ENCODE measurements at regions not wholly inside any gene's neighbourhood (a gene's known extent, or its start where the extent isn't known, plus 50 kb on each side); places are given as distances from the start of the nearest gene placed in this dataset.

DNA sequence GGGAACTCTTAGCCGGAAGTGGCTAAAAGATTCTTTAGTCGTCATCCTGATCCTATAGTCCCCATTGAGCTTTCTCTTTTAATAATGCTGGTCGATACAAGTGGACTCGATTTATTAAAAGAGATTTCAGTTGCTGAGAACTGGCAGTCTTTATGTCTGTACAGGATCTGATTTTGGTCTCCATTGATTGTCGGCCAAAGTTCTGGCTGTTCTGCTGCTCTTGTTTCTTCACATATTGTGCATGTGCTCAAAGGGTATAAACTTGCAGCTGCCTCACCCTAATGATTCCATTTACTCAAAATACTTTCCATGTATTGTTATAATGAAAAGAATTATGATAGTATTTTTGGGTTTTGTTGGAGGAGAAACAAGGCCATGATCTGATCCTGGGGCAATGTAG, 100.7 kb upstream of the CTTNBP2 start:
- no peak for TF ChIP-seq CTCF (IDR thresholded peaks at IDR 0.05)
- intact Hi-C loops (cut with DNase I): no loop called here
- Histone ChIP-seq H3K27ac (no peak overlapping the region), H3K9me3 (no peaks in the 10 kb centered on the region), H3K4me1 (peaks cover 0 to 3% of the 10 kb centered on the region in 2 donors), H3K36me3 (no peaks in the 10 kb centered on the region), H3K4me3 (no peak overlapping the region), H3K27me3 (no peaks in the 10 kb centered on the region)
- ATAC-seq (no peak), DNase-seq (no peak)

DNA sequence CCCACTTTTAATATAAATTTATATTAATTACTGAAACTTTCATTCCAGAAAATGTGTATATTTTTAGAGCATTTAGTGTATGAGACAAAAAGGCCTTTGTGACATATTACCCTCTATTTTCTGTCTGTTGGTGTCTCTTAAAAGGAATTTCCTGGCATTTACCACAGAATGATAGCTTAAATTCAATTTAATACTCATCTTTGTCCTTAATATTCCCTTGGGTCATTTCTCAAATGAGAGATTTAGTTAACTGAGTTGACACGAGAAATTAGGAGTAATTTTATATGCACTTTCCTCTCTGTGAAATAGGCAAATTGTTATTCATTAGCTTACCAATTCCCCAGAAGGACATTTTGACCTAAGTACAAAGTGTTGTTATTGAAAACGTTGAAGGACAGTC, 101.7 kb upstream of the CTTNBP2 start:
- Histone ChIP-seq H3K36me3 (no peaks in the 10 kb centered on the region), H3K27me3 (no peaks in the 10 kb centered on the region), H3K9me3 (no peaks in the 10 kb centered on the region), H3K27ac (no peak overlapping the region), H3K4me3 (no peak overlapping the region), H3K4me1 (peaks cover 0 to 3% of the 10 kb centered on the region in 2 donors)
- TF ChIP-seq CTCF (IDR thresholded peaks at IDR 0.05): no peak
- ATAC-seq (no peak), DNase-seq (no peak)
- intact Hi-C loops (cut with DNase I): no loop called here

- H3K4me3 ChIP-seq: no peak overlapping the region
- TF ChIP-seq CTCF (IDR thresholded peaks at IDR 0.05): no peak
- no peaks in the 10 kb centered on the region for H3K36me3 ChIP-seq
- intact Hi-C loops (cut with DNase I): no loop called here
- ATAC-seq (peak; percentile 21), DNase-seq (peak in 2 of 4 donors; percentile 84 to 88)
- peaks cover 0 to 3% of the 10 kb centered on the region in 2 donors for H3K4me1 ChIP-seq
- H3K27ac ChIP-seq: no peak overlapping the region
- H3K27me3 ChIP-seq: no peaks in the 10 kb centered on the region
- H3K9me3 ChIP-seq: no peaks in the 10 kb centered on the region
These were observed 102.2 kb upstream of the CTTNBP2 start for GRCh38 chr7:117975476-117975875.

DNA sequence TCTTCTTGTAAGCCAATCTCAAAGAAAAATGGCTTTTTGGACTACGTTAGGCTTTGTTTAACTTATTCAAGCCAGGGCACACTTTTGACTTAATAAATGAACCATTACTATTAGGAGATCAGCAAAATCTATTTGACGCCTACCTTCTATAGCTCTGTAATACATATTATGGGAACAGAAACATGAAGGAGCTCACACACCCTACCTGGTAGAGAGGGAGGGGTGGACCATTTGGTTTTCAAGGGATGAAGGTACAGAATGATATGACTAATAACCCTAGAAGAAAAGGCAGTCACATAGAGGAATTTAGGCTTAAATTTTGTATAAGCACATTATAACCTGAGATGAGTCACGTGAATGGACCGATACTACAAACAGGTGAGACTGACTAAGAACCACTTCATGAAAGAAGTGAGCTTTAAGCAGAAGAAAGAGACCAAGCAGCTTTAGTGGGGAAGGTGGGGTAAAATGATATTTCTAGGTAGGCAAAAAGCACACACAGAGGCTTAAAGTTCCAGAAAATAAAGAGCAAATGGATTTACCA, 106.8 kb upstream of the CTTNBP2 start:
- DNase-seq (no peak), ATAC-seq (no peak)
- H3K4me1 ChIP-seq: peaks cover 0 to 3% of the 10 kb centered on the region in 2 donors
- no peaks in the 10 kb centered on the region for H3K36me3 ChIP-seq
- no peak overlapping the region for H3K4me3 ChIP-seq
- intact Hi-C loops (cut with DNase I): no loop called here
- H3K27me3 ChIP-seq: no peaks in the 10 kb centered on the region
- H3K27ac ChIP-seq: no peak overlapping the region
- no peak for TF ChIP-seq CTCF (IDR thresholded peaks at IDR 0.05)
- H3K9me3 ChIP-seq: no peaks in the 10 kb centered on the region

DNA sequence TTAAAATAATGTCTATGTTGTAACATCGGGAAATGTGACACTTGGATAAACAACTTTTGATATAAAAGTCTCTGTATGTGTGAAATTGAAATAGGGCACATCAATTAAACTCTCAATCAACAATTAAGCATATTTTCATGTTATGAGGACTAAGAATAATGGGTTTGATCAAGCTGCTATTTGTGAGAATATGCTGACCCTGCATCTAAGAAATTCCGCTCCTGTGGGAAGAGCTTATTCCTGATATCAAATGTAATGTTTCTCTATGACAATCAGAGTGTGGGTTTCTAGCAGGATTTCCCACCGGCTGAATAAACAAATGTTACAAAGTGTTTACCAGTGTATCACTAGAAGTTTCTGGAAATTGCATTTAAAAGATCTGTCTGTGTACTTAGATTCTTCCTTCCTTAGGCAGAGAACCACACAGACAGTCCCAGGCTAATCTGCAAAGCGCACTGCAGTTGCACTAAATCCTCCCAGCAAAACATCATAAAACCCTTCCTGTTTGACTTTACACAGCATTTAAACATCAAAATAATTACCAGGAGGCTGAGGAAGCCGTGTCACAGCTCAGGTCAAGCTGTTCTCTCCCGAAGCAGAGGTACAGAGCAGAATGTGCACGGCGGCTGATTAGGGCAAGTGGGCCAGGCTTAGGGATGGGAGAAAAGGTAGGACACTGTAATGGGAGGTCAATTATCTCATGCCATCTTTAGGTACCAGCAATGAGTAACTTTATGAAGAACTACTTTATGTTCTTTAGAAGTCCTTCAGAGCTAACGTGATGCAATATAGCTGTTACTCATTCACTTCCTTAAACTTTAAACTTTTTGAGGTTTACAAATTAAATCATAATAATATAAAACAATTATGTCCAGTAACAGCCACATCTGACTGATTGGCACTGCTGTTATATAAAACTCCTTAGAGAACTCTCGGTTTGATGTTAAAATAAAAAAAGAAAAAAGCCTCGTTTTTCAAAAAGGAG, 109.1 kb upstream of the CTTNBP2 start:
- Histone ChIP-seq H3K9me3 (no peaks in the 10 kb centered on the region), H3K4me3 (no peak overlapping the region), H3K4me1 (no peaks in the 10 kb centered on the region), H3K27ac (no peak overlapping the region), H3K27me3 (no peaks in the 10 kb centered on the region), H3K36me3 (no peaks in the 10 kb centered on the region)
- no peak for ATAC-seq
- intact Hi-C loops (cut with DNase I): no loop called here
- TF ChIP-seq CTCF (IDR thresholded peaks at IDR 0.05): no peak
- DNase-seq: no peak
